Activated CD8-positive, alpha-beta T cell treated with anti-CD3 and anti-CD28 coated beads for 36 hours (primary cell): ENCODE measurements at regions not wholly inside any gene's neighbourhood (a gene's known extent, or its start where the extent isn't known, plus 50 kb on each side); places are given as distances from the start of the nearest gene placed in this dataset.
"Not testable (repeated sequence)": the region's sequence is repeated elsewhere in the genome, so short reads cannot be mapped to it uniquely, and the experiment has no call there.

Experiments used
- ATAC-seq: fragments of 200-7000 bp; cut with Tn5 transposase; one replicate; pipeline ENCODE4 v1.10.0; 2021; ENCODE audit warnings: mild to moderate bottlenecking, moderate library complexity
- CTCF ChIA-PET: fragments of 350-600 bp; sonication (Branson Sonifier 250); formaldehyde crosslinking; loops from one replicate; lab custom pipeline; 2021; ENCODE audit warnings: antibody characterized with exemption; lab: Charles Lee
- POLR2A ChIA-PET: fragments of 350-600 bp; sonication (Branson Sonifier 250); formaldehyde crosslinking; loops from one replicate; lab custom pipeline; 2021; ENCODE audit warnings: antibody characterized with exemption; lab: Charles Lee
- DNase-seq: peaks from one replicate; pipeline ENCODE4 v3.0.0-alpha.2; 2020
- H3K27ac Mint-ChIP-seq: one replicate; pipeline ENCODE4 v1.8.0; 2021; ENCODE audit warnings: mild to moderate bottlenecking, mixed read lengths
- H3K27me3 Mint-ChIP-seq: one replicate; pipeline ENCODE4 v1.8.0; 2021; ENCODE audit warnings: mixed read lengths
- H3K36me3 Mint-ChIP-seq: one replicate; pipeline ENCODE4 v1.8.0; 2021; ENCODE audit warnings: low read depth, mixed read lengths
- H3K4me1 Mint-ChIP-seq: one replicate; pipeline ENCODE4 v1.8.0; 2021; ENCODE audit warnings: low read depth, mixed read lengths
- H3K4me3 Mint-ChIP-seq: one replicate; pipeline ENCODE4 v1.8.0; 2021; ENCODE audit warnings: mild to moderate bottlenecking, moderate library complexity, mixed read lengths
- H3K9me3 Mint-ChIP-seq: one replicate; pipeline ENCODE4 v1.8.0; 2021; ENCODE audit warnings: mixed read lengths
- intact Hi-C: fragments of 100-400 bp; cut with micrococcal nuclease; formaldehyde crosslinking; loops from one replicate; pipeline ENCODE4 v1.10.0; 2022
- TF ChIP-seq, protein P1 (sequence below): fragments of 200-600 bp; IDR thresholded peaks from one replicate; pipeline ENCODE4 v1.8.0; 2022; ENCODE audit warnings: antibody characterized with exemption, mild to moderate bottlenecking

DNA sequence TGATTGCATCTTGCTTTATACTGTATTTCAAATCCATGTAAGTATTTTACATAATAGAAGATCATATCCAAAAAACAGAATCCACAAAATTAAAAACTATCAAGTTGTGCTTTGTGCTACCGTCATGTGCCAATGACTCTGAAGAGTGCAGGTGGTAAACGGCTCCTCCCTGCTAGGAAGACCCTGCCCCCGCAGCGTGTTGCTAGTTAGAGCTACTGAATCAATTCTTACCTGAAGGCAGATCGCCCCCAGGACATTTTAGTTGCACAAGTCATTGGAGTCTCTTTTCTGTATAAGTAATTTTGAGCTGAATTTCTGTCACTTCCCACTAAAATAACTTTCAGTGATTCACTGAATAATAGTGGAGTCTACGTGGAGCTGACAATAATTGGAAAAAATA lies 599.5 kb upstream of the ZFP42 start:
- Mint-ChIP-seq H3K27ac (no peak overlapping the region), H3K4me1 (no peaks in the 10 kb centered on the region), H3K27me3 (no peaks in the 10 kb centered on the region), H3K4me3 (no peak overlapping the region), H3K36me3 (no peaks in the 10 kb centered on the region), H3K9me3 (peaks cover 7% of the 10 kb centered on the region)
- intact Hi-C loops, result no loop called here
- no peak for ATAC-seq
- POLR2A ChIA-PET, result no interaction called here
- CTCF ChIA-PET, result no interaction called here
- TF ChIP-seq, protein P1, sequence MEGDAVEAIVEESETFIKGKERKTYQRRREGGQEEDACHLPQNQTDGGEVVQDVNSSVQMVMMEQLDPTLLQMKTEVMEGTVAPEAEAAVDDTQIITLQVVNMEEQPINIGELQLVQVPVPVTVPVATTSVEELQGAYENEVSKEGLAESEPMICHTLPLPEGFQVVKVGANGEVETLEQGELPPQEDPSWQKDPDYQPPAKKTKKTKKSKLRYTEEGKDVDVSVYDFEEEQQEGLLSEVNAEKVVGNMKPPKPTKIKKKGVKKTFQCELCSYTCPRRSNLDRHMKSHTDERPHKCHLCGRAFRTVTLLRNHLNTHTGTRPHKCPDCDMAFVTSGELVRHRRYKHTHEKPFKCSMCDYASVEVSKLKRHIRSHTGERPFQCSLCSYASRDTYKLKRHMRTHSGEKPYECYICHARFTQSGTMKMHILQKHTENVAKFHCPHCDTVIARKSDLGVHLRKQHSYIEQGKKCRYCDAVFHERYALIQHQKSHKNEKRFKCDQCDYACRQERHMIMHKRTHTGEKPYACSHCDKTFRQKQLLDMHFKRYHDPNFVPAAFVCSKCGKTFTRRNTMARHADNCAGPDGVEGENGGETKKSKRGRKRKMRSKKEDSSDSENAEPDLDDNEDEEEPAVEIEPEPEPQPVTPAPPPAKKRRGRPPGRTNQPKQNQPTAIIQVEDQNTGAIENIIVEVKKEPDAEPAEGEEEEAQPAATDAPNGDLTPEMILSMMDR, result no peak
- DNase-seq, result no peak

DNA sequence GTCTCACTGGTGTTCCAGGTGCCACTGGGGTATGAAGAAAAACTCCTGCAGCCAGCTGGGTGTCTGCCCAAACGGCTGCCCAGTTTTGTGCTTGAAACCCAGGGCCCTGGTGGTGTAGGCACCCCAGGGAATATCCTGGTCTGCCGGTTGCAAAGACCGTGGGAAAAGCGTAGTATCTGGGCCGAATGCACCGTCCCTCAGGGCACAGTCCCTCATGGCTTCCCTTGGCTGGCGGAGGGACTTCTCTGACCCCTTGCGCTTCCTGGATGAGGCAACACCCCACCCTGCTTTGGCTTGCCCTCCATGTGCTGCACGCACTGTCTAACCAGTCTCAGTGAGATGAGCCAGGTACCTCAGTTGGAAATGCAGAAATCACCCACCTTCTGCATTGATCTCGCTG lies 587.1 kb upstream of the ZFP42 start:
- H3K27me3 Mint-ChIP-seq, POLR2A ChIA-PET, H3K27ac Mint-ChIP-seq, intact Hi-C loops, DNase-seq, H3K4me3 Mint-ChIP-seq, H3K36me3 Mint-ChIP-seq, ATAC-seq, CTCF ChIA-PET, H3K4me1 Mint-ChIP-seq: not testable (repeated sequence)
- H3K9me3 Mint-ChIP-seq, result peaks cover 22% of the 10 kb centered on the region

DNA sequence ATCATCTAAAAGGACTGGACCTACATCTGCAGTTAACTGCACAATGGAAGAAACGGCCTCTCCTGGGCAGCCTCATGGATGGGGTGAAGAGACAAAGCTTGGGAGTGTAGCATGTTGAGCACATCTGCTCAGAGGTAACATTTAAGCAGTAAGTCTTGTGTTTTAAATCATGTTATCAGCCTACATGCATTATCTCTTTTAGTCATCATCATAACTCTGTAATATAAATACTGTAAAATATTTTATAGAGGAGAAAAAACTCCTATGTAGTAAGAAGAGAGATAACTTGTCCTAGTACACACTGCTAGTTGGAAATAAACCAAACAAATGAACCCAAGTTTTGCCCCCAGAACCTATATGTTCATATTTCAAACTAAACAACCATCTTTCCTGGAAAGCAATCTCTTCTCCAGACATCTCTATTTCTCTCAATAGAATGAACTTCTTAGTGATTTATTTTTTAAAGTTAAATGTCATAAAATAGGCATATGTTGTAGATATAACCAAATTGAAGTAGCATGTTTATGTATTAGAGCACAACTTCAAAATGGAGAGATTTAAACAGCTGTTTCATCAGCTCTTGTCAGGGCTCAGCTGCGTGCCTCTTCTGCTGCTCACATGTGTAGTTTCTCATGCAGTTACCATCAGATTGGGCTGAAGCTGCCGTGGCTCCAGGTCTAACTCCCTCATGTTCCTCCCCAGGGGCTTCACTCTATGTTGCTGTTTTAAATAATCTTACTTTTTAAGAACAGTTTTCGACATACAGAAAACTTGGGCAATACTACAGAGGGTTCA lies 581.8 kb upstream of the ZFP42 start:
- Mint-ChIP-seq H3K36me3 (no peaks in the 10 kb centered on the region), H3K27ac (no peak overlapping the region), H3K27me3 (no peaks in the 10 kb centered on the region), H3K4me3 (no peak overlapping the region), H3K9me3 (peaks cover 3% of the 10 kb centered on the region), H3K4me1 (no peaks in the 10 kb centered on the region)
- intact Hi-C loops, result no loop called here
- TF ChIP-seq, protein P1, result no peak
- POLR2A ChIA-PET, result no interaction called here
- ATAC-seq (no peak), DNase-seq (no peak)
- CTCF ChIA-PET, result no interaction called here

DNA sequence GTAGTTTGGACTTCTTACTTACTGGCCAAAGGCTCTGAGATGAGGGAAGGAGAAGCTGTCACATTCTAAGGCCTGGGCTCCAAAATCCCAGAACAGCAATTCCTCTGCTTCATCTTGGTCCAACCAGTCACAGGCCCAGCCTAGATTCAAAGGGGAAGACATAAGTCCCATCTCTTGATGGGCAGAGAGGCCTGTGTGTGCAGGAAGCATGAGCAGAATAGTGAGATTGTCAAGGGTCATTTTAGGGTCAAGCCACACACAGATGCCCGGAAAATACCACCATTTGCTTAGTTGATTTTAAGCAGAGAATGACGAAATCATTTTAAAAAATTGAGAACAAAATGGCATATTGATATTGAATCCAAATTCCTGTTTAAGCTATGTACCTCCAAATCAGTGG lies 580.9 kb upstream of the ZFP42 start:
- Mint-ChIP-seq H3K36me3 (no peaks in the 10 kb centered on the region), H3K9me3 (peaks cover 3% of the 10 kb centered on the region), H3K4me1 (no peaks in the 10 kb centered on the region), H3K4me3 (no peak overlapping the region), H3K27me3 (no peaks in the 10 kb centered on the region), H3K27ac (no peak overlapping the region)
- POLR2A ChIA-PET, result no interaction called here
- intact Hi-C loops, result no loop called here
- ATAC-seq (no peak), DNase-seq (no peak)
- CTCF ChIA-PET, result no interaction called here
- TF ChIP-seq, protein P1, result no peak

DNA sequence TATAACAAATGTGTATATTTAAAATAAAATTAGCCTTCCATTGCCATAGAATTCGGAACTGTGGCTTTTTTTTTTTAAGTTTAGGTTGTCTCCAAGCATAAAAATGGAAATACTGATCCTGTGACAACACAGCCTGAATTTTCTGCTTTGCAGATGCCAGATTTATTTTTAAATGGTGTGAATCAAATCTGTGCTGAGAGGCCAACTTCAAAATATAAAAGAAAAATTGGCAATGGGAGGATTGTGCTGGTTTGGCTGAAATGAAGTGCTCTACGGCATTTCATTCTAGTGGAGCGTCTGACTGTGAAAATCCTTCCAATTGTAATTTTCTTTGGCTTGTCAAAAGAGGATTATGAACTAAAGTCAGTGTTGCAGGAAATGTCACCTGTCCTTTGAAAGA lies 580.3 kb upstream of the ZFP42 start:
- CTCF ChIA-PET, result no interaction called here
- Mint-ChIP-seq H3K4me1 (no peaks in the 10 kb centered on the region), H3K36me3 (no peaks in the 10 kb centered on the region), H3K4me3 (no peak overlapping the region), H3K27ac (no peak overlapping the region), H3K9me3 (peaks cover 3% of the 10 kb centered on the region), H3K27me3 (no peaks in the 10 kb centered on the region)
- ATAC-seq (no peak), DNase-seq (no peak)
- TF ChIP-seq, protein P1, result no peak
- intact Hi-C loops, result no loop called here
- POLR2A ChIA-PET, result no interaction called here
